GM12878 (cell line): ENCODE measurements at regions not wholly inside any gene's neighbourhood (a gene's known extent, or its start where the extent isn't known, plus 50 kb on each side); places are given as distances from the start of the nearest gene placed in this dataset.

Source experiments
- BHLHE40 ChIP-seq, 2 experiments: fragments of 450-650 bp in 1 of 2; IDR thresholded peaks; 2 replicates each; pipeline ENCODE4 v1.6.1; 2011 to 2017; ENCODE audit warnings: low read depth in 2 of 2, borderline replicate concordance in 1 of 2, improper control_type of control experiment in 1 of 2, low read length in 1 of 2, mild to moderate bottlenecking in 1 of 2
- CHD4 ChIP-seq: fragments of 200-600 bp; sonication (generic); IDR thresholded peaks from 2 replicates; pipeline ENCODE4 v1.6.1; 2016; ENCODE audit warnings: mild to moderate bottlenecking
- CTCF ChIP-seq, 3 experiments: IDR thresholded peaks in 2 of 3; conservative IDR thresholded peaks in 1 of 3; 2 replicates each; pipeline ENCODE4 v1.5.1; 2011; ENCODE audit warnings: low read depth in 3 of 3, low read length in 3 of 3, mild to moderate bottlenecking in 3 of 3, control low read depth in 2 of 3, moderate library complexity in 2 of 3, inconsistent platforms in 1 of 3, mixed read lengths in 1 of 3; ENCODE audit not compliant: control insufficient read depth in 2 of 3, insufficient read depth in 1 of 3; ENCODE audit errors: extremely low read depth in 1 of 3
- MYC ChIP-seq: IDR thresholded peaks from 2 replicates; pipeline ENCODE4 v1.6.1; 2011; ENCODE audit warnings: mild to moderate bottlenecking, low read length, moderate library complexity, inconsistent platforms; ENCODE audit not compliant: insufficient read depth, insufficient replicate concordance, insufficient read length, severe bottlenecking
- POLR2A ChIP-seq: IDR thresholded peaks from 2 replicates; pipeline ENCODE4 v1.6.1; 2011; ENCODE audit warnings: low read depth, mild to moderate bottlenecking, low read length
- POLR2AphosphoS5 ChIP-seq: IDR thresholded peaks from 2 replicates; pipeline ENCODE4 v1.6.1; 2011; ENCODE audit warnings: mild to moderate bottlenecking, low read length, inconsistent platforms
- RAD21 ChIP-seq: IDR thresholded peaks from 2 replicates; pipeline ENCODE4 v1.6.1; 2011; ENCODE audit warnings: mild to moderate bottlenecking, low read depth, low read length, moderate library complexity; ENCODE audit not compliant: insufficient read depth
- RELA ChIP-seq: fragments of 450-650 bp; IDR thresholded peaks from 2 replicates; pipeline ENCODE4 v1.8.0; 2014; ENCODE audit warnings: borderline replicate concordance; ENCODE audit not compliant: partially characterized antibody
- SMAD1 ChIP-seq: fragments of 450-650 bp; IDR thresholded peaks from 2 replicates; pipeline ENCODE4 v1.6.1; 2018; ENCODE audit warnings: mild to moderate bottlenecking, low read depth; ENCODE audit not compliant: partially characterized antibody

DNA sequence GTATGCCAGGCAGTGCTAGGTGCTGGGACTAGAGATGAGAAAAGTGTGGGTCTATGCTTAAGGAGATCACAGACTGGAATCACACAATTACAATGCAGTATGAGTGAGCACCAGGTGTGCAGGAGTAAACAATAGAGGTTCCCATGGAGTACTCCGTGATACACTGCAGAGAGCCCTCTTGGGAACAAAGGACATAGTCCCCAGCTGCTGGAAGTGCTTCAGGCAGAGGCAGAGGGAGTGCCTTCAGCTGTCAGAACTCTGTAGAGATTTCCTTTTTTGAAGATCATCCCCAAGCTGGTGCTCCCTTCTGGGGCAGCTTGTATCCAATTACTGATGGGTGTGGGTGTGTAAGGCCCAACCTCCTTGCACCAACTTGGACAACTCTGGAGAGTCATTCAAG is 143.5 kb upstream of the PLET1 start:
- no peak for TF ChIP-seq CTCF (IDR thresholded peaks at IDR 0.05 in 2 of 3, conservative IDR thresholded peaks at IDR 0.05 in 1 of 3; ENCODE audit: control insufficient read depth in 2 of 3, extremely low read depth in 1 of 3, insufficient read depth in 1 of 3, low read depth in 3 of 3, low read length in 3 of 3)
- no peak for TF ChIP-seq CHD4
- TF ChIP-seq POLR2AphosphoS5 = no peak
- TF ChIP-seq BHLHE40 (IDR thresholded peaks at IDR 0.05; ENCODE audit: borderline replicate concordance in 1 of 2, low read depth in 2 of 2, low read length in 1 of 2) = no peak
- no peak for TF ChIP-seq POLR2A
- TF ChIP-seq RAD21 = no peak
- TF ChIP-seq SMAD1 = no peak
- TF ChIP-seq RELA = no peak
- no peak for TF ChIP-seq MYC
